ENCODE measurements at regions not wholly inside any gene's neighbourhood (a gene's known extent, or its start where the extent isn't known, plus 50 kb on each side); places are given as distances from the start of the nearest gene placed in this dataset.

GRCh38 chr18:5051207-5051606 is 145.8 kb downstream of the AKAIN1 start:
- no peak for DNase-seq (ENCODE audit: low read depth in 1 of 2, low spot score in 1 of 2)
- no peaks in the 10 kb centered on the region for H3K27me3 ChIP-seq (ENCODE audit: insufficient read depth, poor library complexity, severe bottlenecking)
- TF ChIP-seq REST (IDR thresholded peaks at IDR 0.05; ENCODE audit: insufficient replicate concordance, low read depth), result no peak
- no peak for TF ChIP-seq GABPA (IDR thresholded peaks at IDR 0.05; ENCODE audit: low read depth)
- no peak for TF ChIP-seq CTCF (IDR thresholded peaks at IDR 0.05; ENCODE audit: insufficient read depth, low read length)
- no peak for TF ChIP-seq POLR2AphosphoS5 (IDR thresholded peaks at IDR 0.05; ENCODE audit: low read depth)

GRCh38 chr18:5049124-5049523 is 147.9 kb downstream of the AKAIN1 start:
- DNase-seq (ENCODE audit: low read depth in 1 of 2, low spot score in 1 of 2), result no peak

More at GRCh38 chr18:5051207-5051606, 145.8 kb downstream of the AKAIN1 start:
- Histone ChIP-seq H3K27ac (replicated peaks) (no peak overlapping the region), H3K4me3 (replicated peaks; ENCODE audit: insufficient read depth, low read length) (no peak overlapping the region)

GRCh38 chr18:5040476-5040875 is 156.6 kb downstream of the AKAIN1 start:
- DNase-seq (ENCODE audit: low read depth in 1 of 2, low spot score in 1 of 2), result no peak
- H3K4me3 ChIP-seq (replicated peaks; ENCODE audit: insufficient read depth, low read length), result no peak overlapping the region
- H3K27ac ChIP-seq (replicated peaks), result no peak overlapping the region
- H3K27me3 ChIP-seq (ENCODE audit: insufficient read depth, poor library complexity, severe bottlenecking), result no peaks in the 10 kb centered on the region
- TF ChIP-seq REST (IDR thresholded peaks at IDR 0.05; ENCODE audit: insufficient replicate concordance, low read depth), result no peak
- TF ChIP-seq SPI1 (IDR thresholded peaks at IDR 0.05; ENCODE audit: borderline replicate concordance, low read depth), result no peak
- TF ChIP-seq GABPA (IDR thresholded peaks at IDR 0.05; ENCODE audit: low read depth), result no peak
- TF ChIP-seq CTCF (IDR thresholded peaks at IDR 0.05; ENCODE audit: insufficient read depth, low read length), result no peak
- no peak for TF ChIP-seq POLR2AphosphoS5 (IDR thresholded peaks at IDR 0.05; ENCODE audit: low read depth)

More at GRCh38 chr18:5049124-5049523, 147.9 kb downstream of the AKAIN1 start:
- Histone ChIP-seq H3K27ac (replicated peaks) (no peak overlapping the region), H3K4me3 (replicated peaks; ENCODE audit: insufficient read depth, low read length) (no peak overlapping the region), H3K27me3 (ENCODE audit: insufficient read depth, poor library complexity, severe bottlenecking) (no peaks in the 10 kb centered on the region)
- TF ChIP-seq CTCF (IDR thresholded peaks at IDR 0.05; ENCODE audit: insufficient read depth, low read length) (no peak), SPI1 (IDR thresholded peaks at IDR 0.05; ENCODE audit: borderline replicate concordance, low read depth) (no peak), GABPA (IDR thresholded peaks at IDR 0.05; ENCODE audit: low read depth) (no peak), POLR2AphosphoS5 (IDR thresholded peaks at IDR 0.05; ENCODE audit: low read depth) (no peak), REST (IDR thresholded peaks at IDR 0.05; ENCODE audit: insufficient replicate concordance, low read depth) (no peak)
